ENCODE measurements at regions not wholly inside any gene's neighbourhood (a gene's known extent, or its start where the extent isn't known, plus 50 kb on each side); places are given as distances from the start of the nearest gene placed in this dataset.

- H4K91ac ChIP-seq (ENCODE audit: insufficient read length, low read depth, low read length), result no peak overlapping the region
- Mint-ChIP-seq H3K27ac (no peak overlapping the region), H3K36me3 (ENCODE audit: insufficient read depth in 1 of 3, low read depth in 3 of 3) (no peaks in the 10 kb centered on the region), H3K9me3 (no peaks in the 10 kb centered on the region; a peak in 1 of 5 replicates), H3K4me3 (no peak overlapping the region; a peak in 1 of 5 replicates), H3K4me1 (peaks cover 24 to 31% of the 10 kb centered on the region in 2 experiments), H3K27me3 (ENCODE audit: low read depth) (peaks cover 35% of the 10 kb centered on the region)
- no peak overlapping the region for H2BK20ac ChIP-seq (ENCODE audit: low read depth, low read length, poor library complexity, severe bottlenecking)
- no CpG with 5 or more reads among the region's 4 CpGs for WGBS (ENCODE audit: extremely low coverage, insufficient read length, low lambda C conversion rate)
- H2BK12ac ChIP-seq (ENCODE audit: insufficient read length, low read depth, low read length), result no peak overlapping the region
- H3K79me1 ChIP-seq (ENCODE audit: insufficient read depth, low read depth, low read length, poor library complexity, severe bottlenecking), result no peaks in the 10 kb centered on the region
- H3K56ac ChIP-seq (ENCODE audit: insufficient read length, low read depth, low read length), result no peak overlapping the region
- no peak for TF ChIP-seq CTCF (conservative IDR thresholded peaks at IDR 0.05)
- no peaks in the 10 kb centered on the region for H3K9me3 ChIP-seq (ENCODE audit: control insufficient read depth, low read depth, low read length)
- no peaks in the 10 kb centered on the region for H3K79me2 ChIP-seq (ENCODE audit: insufficient read depth, low read length)
- H3K18ac ChIP-seq (ENCODE audit: insufficient read length, low read depth, low read length), result no peak overlapping the region
- no peak overlapping the region for H4K5ac ChIP-seq (ENCODE audit: insufficient read length, low read depth, low read length)
- no peaks in the 10 kb centered on the region for H3K4me1 ChIP-seq (ENCODE audit: insufficient read depth, low read length)
- H3K14ac ChIP-seq (ENCODE audit: insufficient read depth, low read length), result no peak overlapping the region
- H3K4ac ChIP-seq (ENCODE audit: low read depth, low read length), result no peak overlapping the region
- no peak for DNase-seq
- H3K23ac ChIP-seq (ENCODE audit: insufficient read length, low read depth, low read length), result no peak overlapping the region
- H2BK120ac ChIP-seq (ENCODE audit: low read depth, low read length, poor library complexity, severe bottlenecking), result no peak overlapping the region
- no peaks in the 10 kb centered on the region for H3K23me2 ChIP-seq (ENCODE audit: insufficient read length, low read depth, low read length, poor library complexity, severe bottlenecking)
- no peak overlapping the region for H2BK15ac ChIP-seq (ENCODE audit: low read depth, low read length)
- H4K8ac ChIP-seq (replicated peaks; ENCODE audit: insufficient read length, low read depth, low read length), result no peak overlapping the region
- H2BK5ac ChIP-seq (ENCODE audit: insufficient read length, low read length), result no peak overlapping the region
- H3T11ph ChIP-seq (ENCODE audit: low read length), result no peak overlapping the region
- H3K27ac ChIP-seq (ENCODE audit: insufficient read length, low read depth, low read length), result no peak overlapping the region
- no peak overlapping the region for H2AK5ac ChIP-seq (ENCODE audit: insufficient read length, low read length)
- no peak overlapping the region for H3K9ac ChIP-seq (ENCODE audit: extremely low read depth, insufficient read length, low read length)
- no peaks in the 10 kb centered on the region; the same call in 1 of the 2 replicates for H3K27me3 ChIP-seq (ENCODE audit: insufficient read depth, low read length)
- H3K4me2 ChIP-seq (ENCODE audit: insufficient read depth, insufficient read length, low read length), result no peak overlapping the region
- no peaks in the 10 kb centered on the region for H4K20me1 ChIP-seq (ENCODE audit: control insufficient read depth, insufficient read depth, insufficient read length)
- H2AFZ ChIP-seq (ENCODE audit: low read length), result no peak overlapping the region
These were observed 230.6 kb upstream of the LHX5 start for GRCh38 chr12:113702276-113702675.

Data from H9 (cell line).